Activated CD4-positive, CD25-positive, alpha-beta regulatory T cell treated with anti-CD3 and anti-CD28 coated beads, Interleukin-2, amount 50 U/mL, for 72 hours (primary cell): ENCODE measurements at regions not wholly inside any gene's neighbourhood (a gene's known extent, or its start where the extent isn't known, plus 50 kb on each side); places are given as distances from the start of the nearest gene placed in this dataset.
"Not testable (repeated sequence)": the region's sequence is repeated elsewhere in the genome, so short reads cannot be mapped to it uniquely, and the experiment has no call there.

Experiments used
- DNase-seq: peaks from one replicate; pipeline ENCODE4 v3.0.0; 2021

DNA sequence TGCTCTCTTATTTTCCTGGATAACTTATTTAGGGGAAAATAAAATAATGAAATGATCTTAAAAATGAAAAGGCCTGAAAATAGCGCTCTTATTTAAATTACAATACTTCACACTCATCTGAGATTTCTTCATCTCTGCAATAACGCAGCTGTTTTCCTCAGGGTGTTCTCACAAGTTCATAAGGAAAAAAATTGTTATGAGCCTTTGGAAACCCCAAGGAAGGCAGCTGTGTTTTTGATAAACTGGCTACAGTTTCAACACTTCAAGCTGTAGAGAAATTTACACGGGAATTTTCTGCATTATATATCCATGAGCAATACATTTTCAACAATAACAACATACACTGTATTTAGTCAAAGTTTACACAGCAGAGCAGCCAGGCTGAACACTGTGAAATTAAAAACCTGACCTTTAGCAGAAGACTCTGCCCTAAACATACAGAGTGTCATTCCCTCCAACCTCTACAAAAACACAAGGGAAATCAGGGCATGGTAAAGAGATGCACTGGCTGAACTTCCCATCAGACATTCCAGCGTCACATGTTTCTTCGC is 959.6 kb downstream of the SLC4A3 start:
- DNase-seq = no peak

GRCh38 chr2:220588148-220588547 is 960.7 kb downstream of the SLC4A3 start:
- DNase-seq = no peak

- no peak for DNase-seq
Measured at GRCh38 chr2:220590476-220590875, 963.0 kb downstream of the SLC4A3 start.

DNA sequence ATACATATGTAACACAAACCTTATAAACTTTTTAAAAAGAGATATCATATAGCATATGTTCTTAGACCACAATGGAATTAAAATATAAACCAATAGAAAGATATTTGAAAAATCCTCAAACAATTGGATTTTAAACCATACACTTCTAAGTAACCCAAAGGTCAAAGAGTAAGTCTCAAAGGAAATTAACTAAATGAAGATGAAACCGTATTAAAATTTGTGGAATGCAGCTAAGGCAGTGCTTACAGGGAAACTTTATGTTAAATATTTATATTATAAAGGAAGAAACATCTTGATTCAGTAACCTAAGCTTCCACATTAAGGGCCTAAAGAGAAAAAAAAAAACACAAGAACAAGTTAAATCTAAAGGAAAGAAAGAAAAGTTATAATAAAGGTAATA is 966.1 kb downstream of the SLC4A3 start:
- no peak for DNase-seq

DNA sequence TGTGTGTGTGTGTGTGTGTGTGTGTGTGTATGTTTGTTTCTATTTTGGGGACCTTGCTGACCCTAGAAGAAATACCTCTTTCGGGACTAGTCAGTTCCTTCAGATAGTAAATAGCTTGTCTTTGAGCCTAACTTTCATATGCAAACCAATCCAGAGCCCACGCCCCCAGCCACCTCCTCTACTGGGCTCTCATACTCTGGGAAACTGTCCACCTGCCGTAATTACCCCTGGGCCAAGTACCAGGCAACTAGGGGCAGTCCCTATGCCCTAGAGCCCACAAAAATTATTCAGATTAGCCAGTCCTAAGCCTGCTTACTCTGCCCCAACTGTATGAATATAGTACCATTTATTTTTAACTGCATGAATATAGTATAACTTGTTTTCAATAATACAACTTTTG is 970.4 kb downstream of the EPHA4 start:
- DNase-seq = no peak

GRCh38 chr2:220613004-220613403 is 959.1 kb downstream of the EPHA4 start:
- not testable (repeated sequence) for DNase-seq

DNA sequence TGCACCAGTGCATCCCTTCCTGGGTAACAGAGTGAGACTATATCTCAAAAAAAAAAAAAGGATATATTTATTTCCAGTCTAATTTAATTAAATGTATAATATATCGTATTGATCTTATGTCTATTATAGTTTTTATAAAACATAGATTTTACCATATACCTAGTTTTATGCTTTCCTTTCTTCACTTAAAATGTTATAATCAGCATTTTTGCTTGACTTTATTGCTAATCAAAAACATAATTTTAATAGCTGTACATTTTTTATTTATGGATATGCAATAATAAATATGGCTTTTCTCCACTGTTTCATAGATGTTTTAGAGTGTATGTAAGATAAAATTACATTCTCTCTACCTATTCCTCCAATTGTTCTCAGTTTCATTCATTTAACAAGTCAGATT is 958.0 kb downstream of the EPHA4 start:
- DNase-seq = no peak

DNA sequence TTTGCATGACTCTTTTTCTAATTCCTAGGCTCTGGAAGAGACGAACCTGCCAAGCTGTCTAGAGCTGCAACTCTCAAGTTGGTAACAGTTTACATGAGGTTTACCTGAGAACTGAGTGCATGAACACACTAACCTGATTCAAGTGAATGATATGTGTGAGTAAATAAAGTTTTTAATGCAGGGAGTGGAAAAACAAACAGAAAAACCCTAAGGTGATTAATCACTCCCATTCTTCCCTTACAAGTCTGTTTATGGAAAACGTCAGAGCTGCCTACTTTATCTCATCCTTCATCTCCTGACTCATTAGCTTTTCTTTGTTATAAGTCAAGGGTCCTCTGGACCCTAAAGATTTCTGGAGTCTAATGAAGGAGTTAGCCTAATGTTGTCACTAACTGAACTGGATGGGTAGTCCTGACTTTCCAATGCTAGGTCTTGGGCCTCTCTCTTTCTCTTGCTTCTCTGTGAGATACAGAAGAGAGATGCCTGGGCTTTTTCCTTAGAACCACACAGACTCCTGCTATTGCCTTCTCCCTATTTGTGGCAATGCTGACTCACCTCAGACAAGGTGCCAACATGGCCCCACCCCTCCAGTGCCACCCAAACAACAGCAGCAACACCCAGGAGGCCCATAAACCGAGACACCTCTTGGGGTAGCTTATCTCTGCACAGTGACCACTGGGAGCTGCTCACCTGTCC is 952.4 kb downstream of the EPHA4 start:
- no peak for DNase-seq

DNA sequence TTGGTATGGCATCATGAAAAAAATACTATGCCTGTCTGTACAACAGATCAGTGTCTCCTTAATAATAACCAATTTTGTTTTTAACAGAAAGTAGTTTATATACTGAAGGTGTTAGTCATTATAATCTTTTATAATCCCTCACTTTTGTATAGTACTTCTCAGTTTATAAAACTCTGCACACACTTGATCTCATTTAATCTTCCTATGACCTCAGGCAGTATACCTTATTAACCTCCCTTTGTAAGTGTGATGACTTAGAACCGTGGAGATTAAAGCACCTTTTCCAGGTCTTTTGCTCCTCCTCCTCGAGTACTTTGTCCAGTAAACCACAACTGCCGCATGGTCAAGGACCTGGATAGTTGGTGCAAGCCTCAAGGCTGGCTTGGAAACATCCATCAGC is 945.5 kb downstream of the EPHA4 start:
- no peak for DNase-seq

DNA sequence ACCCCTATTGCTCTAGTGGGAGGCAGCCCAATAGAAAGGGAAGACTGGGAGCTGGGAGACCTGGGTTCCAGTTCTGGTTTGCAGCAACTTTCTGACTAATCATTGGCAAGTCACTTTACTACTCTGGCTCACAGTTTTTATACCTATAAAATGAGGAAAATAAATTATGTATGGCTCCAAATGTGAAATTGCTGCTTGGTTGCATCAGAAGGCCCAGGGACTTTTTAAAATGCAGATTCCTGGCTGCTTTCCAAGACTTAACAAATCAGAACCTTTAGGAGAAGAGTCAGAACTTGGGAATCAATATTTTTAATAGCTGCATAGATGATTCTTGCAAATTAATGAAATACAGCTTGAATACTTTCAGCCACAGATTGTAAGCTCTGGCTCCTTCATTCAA is 943.9 kb downstream of the EPHA4 start:
- no peak for DNase-seq

GRCh38 chr2:220641137-220641536 is 931.0 kb downstream of the EPHA4 start:
- no peak for DNase-seq

GRCh38 chr2:220646424-220646823 is 925.7 kb downstream of the EPHA4 start:
- no peak for DNase-seq

GRCh38 chr2:220648628-220649027 is 923.5 kb downstream of the EPHA4 start:
- DNase-seq = no peak

GRCh38 chr2:220653776-220654175 is 918.3 kb downstream of the EPHA4 start:
- no peak for DNase-seq

GRCh38 chr2:220654322-220654721 is 917.8 kb downstream of the EPHA4 start:
- no peak for DNase-seq

GRCh38 chr2:220660277-220661145 is 911.6 kb downstream of the EPHA4 start:
- DNase-seq = no peak

DNA sequence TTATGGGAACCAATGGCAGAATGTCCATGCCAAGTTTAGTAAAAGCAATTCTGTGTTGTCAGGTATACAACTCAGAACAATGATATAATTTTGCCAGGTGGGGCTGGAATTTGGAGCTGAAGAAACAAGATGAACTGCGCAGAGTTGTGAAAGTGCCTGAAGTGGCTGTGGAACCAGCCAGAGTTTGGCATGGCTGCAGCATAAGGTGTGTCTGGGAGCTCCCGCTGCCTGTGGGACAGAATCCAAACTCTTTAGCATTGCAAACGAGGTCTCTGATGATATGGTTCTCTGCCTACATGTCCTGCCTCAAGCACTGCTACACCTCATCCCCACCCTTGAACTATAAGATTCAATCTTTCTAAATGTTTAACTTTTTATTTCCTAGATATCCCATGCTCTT is 909.7 kb downstream of the EPHA4 start:
- DNase-seq = no peak

GRCh38 chr2:220663065-220663464 is 909.0 kb downstream of the EPHA4 start:
- DNase-seq = no peak

- DNase-seq = no peak
Measured at GRCh38 chr2:220664272-220665107, 907.6 kb downstream of the EPHA4 start.

DNA sequence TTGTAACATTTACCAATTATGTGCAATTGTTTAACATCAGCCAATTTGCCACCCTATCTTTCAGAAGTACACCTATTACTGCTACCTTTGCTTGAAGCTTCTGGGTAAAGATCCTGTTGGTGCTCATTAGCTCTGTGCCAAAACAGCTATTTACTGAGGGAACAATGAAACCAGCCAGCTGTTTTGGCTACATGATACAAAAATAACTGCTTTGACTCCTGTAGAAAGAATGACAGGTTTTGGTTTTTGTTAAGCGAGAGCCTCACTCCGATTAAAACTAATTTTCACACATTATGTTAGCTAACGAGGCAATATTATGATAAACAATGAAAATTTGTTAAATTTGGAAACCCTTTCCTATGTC is 907.0 kb downstream of the EPHA4 start:
- no peak for DNase-seq

DNA sequence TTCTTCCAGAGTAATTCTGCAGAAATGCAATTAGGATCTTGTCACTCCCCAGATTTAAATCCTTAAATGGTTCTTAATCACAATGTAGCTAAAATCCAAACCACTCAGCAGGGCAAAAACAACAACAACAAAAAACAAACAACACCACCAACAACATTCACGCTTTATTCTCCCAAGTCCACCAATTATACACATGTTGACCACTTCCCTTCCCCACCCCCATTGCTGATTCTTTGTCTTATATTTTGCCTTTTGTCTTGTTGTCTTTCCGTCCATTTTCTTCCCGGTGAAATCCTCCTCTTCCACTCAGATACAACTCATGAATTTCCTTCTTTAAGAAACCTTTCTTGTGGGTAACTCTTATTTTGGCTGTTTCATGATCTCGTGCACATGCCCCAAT is 902.8 kb downstream of the EPHA4 start:
- DNase-seq = no peak

- DNase-seq = no peak
Measured at GRCh38 chr2:220670511-220670910, 901.6 kb downstream of the EPHA4 start.

GRCh38 chr2:220673151-220673874 is 898.8 kb downstream of the EPHA4 start:
- DNase-seq = no peak
